Mesenchymal stem cell (in vitro differentiated cells and primary cell): ENCODE measurements at regions not wholly inside any gene's neighbourhood (a gene's known extent, or its start where the extent isn't known, plus 50 kb on each side); places are given as distances from the start of the nearest gene placed in this dataset.

Experiments used
- DNase-seq: peaks from one replicate; pipeline ENCODE4 v3.0.0-alpha.2; 2013
- H2AFZ ChIP-seq: one replicate; pipeline ENCODE4 v1.6.1; 2013; ENCODE audit warnings: low read depth, mild to moderate bottlenecking, control low read depth, inconsistent platforms, low read length, moderate library complexity
- H2AK5ac ChIP-seq: 2 replicates; pipeline ENCODE4 v1.6.1; 2013; ENCODE audit warnings: low read length, moderate library complexity, mild to moderate bottlenecking, inconsistent platforms; ENCODE audit not compliant: severe bottlenecking
- H2BK120ac ChIP-seq: one replicate; pipeline ENCODE4 v1.6.1; 2013; ENCODE audit warnings: low read depth, mild to moderate bottlenecking, inconsistent platforms, low read length, moderate library complexity
- H2BK12ac ChIP-seq, 2 experiments: one replicate each; pipeline ENCODE4 v1.6.1; 2013; ENCODE audit warnings: inconsistent platforms in 2 of 2, low read length in 2 of 2, mild to moderate bottlenecking in 2 of 2, moderate library complexity in 2 of 2, control low read depth in 1 of 2
- H2BK15ac ChIP-seq: one replicate; pipeline ENCODE4 v1.6.1; 2013; ENCODE audit warnings: mild to moderate bottlenecking, low read depth, inconsistent platforms; ENCODE audit not compliant: poor library complexity, severe bottlenecking
- H2BK5ac ChIP-seq: 2 replicates; pipeline ENCODE4 v1.6.1; 2013; ENCODE audit warnings: low read depth, mild to moderate bottlenecking, low read length, control low read depth, inconsistent platforms; ENCODE audit not compliant: poor library complexity, severe bottlenecking
- H3K14ac ChIP-seq, 2 experiments: one replicate each; pipeline ENCODE4 v1.6.1; 2013; ENCODE audit warnings: inconsistent platforms in 2 of 2, low read length in 2 of 2, control low read depth in 1 of 2, mild to moderate bottlenecking in 1 of 2, moderate library complexity in 1 of 2
- H3K18ac ChIP-seq, 2 experiments: one replicate each; pipeline ENCODE4 v1.6.1; 2013; ENCODE audit warnings: inconsistent platforms in 2 of 2, low read length in 2 of 2, control low read depth in 1 of 2, low read depth in 1 of 2, mild to moderate bottlenecking in 1 of 2
- H3K23ac ChIP-seq, 2 experiments: one replicate each; pipeline ENCODE4 v1.6.1; 2013; ENCODE audit warnings: inconsistent platforms in 2 of 2, low read length in 2 of 2, mild to moderate bottlenecking in 2 of 2, moderate library complexity in 2 of 2, control low read depth in 1 of 2
- H3K27ac ChIP-seq: 2 replicates; pipeline ENCODE4 v1.5.1; 2013; ENCODE audit warnings: mild to moderate bottlenecking, moderate library complexity, low read length, control low read depth, inconsistent platforms; ENCODE audit not compliant: poor library complexity, severe bottlenecking
- H3K27me3 ChIP-seq, 2 experiments: 2 replicates each; pipeline versions ENCODE4 v1.6.1 to v1.7.0; 2013; ENCODE audit warnings: low read length in 2 of 2, mild to moderate bottlenecking in 2 of 2, moderate library complexity in 2 of 2, control low read depth in 1 of 2, inconsistent platforms in 1 of 2; ENCODE audit not compliant: control insufficient read depth in 1 of 2, insufficient read depth in 1 of 2
- H3K36me3 ChIP-seq, 2 experiments: 2 replicates each; pipeline versions ENCODE4 v1.6.1 to v1.7.0; 2013; ENCODE audit warnings: low read length in 2 of 2, control low read depth in 1 of 2, inconsistent platforms in 1 of 2, low read depth in 1 of 2, mild to moderate bottlenecking in 1 of 2; ENCODE audit not compliant: insufficient read depth in 2 of 2, control insufficient read depth in 1 of 2
- H3K4ac ChIP-seq, 2 experiments: one replicate each; pipeline ENCODE4 v1.6.1; 2013; ENCODE audit warnings: inconsistent platforms in 2 of 2, low read length in 2 of 2, mild to moderate bottlenecking in 2 of 2, moderate library complexity in 2 of 2, control low read depth in 1 of 2, low read depth in 1 of 2
- H3K4me1 ChIP-seq: 2 replicates; pipeline ENCODE4 v1.6.1; 2013; ENCODE audit warnings: low read depth, low read length, control low read depth; ENCODE audit not compliant: control insufficient read depth, insufficient read depth
- H3K4me2 ChIP-seq: 2 replicates; pipeline ENCODE4 v1.6.1; 2013; ENCODE audit warnings: low read length, mild to moderate bottlenecking, inconsistent platforms; ENCODE audit not compliant: poor library complexity, severe bottlenecking
- H3K4me3 ChIP-seq, 2 experiments: 2 replicates each; pipeline versions ENCODE4 v1.5.1 to v1.7.0; 2013; ENCODE audit warnings: low read length in 2 of 2, mild to moderate bottlenecking in 2 of 2, control low read depth in 1 of 2, low read depth in 1 of 2; ENCODE audit not compliant: insufficient read depth in 1 of 2
- H3K79me1 ChIP-seq: replicated peaks from 2 replicates; pipeline ENCODE4 v1.6.1; 2013; ENCODE audit warnings: mild to moderate bottlenecking, control low read depth, low read length, inconsistent platforms; ENCODE audit not compliant: poor library complexity, severe bottlenecking
- H3K9ac ChIP-seq: 2 replicates; pipeline ENCODE4 v1.7.0; 2013; ENCODE audit warnings: mild to moderate bottlenecking, low read length, moderate library complexity
- H3K9me3 ChIP-seq: 2 replicates; pipeline ENCODE4 v1.7.0; 2013; ENCODE audit warnings: mild to moderate bottlenecking, low read length; ENCODE audit not compliant: control insufficient read depth
- H4K8ac ChIP-seq: one replicate; pipeline ENCODE4 v1.6.1; 2013; ENCODE audit warnings: inconsistent platforms, mild to moderate bottlenecking, low read length, moderate library complexity
- H4K91ac ChIP-seq: one replicate; pipeline ENCODE4 v1.6.1; 2013; ENCODE audit warnings: mild to moderate bottlenecking, low read length, inconsistent platforms
- WGBS: methylation state at CpG from one replicate; pipeline ENCODE4 v1.1.7; 2013; ENCODE audit warnings: mixed read lengths; 5-methylcytosine and 5-hydroxymethylcytosine counted together

- H3K23ac ChIP-seq = no peak overlapping the region
- no peak overlapping the region for H2AFZ ChIP-seq
- no peaks in the 10 kb centered on the region for H3K27me3 ChIP-seq
- no peak overlapping the region for H2BK120ac ChIP-seq
- H3K36me3 ChIP-seq = no peaks in the 10 kb centered on the region
- H3K4me2 ChIP-seq = no peak overlapping the region
- H3K9me3 ChIP-seq = no peaks in the 10 kb centered on the region
- no peak overlapping the region for H2BK15ac ChIP-seq
- H3K18ac ChIP-seq = no peak overlapping the region
- H3K4me3 ChIP-seq = no peak overlapping the region
- no peak overlapping the region for H2BK12ac ChIP-seq
- no peak overlapping the region for H3K27ac ChIP-seq
- 73% methylated on average over 3 of the region's 4 CpGs for whole genome bisulfite sequencing
- H3K9ac ChIP-seq = no peak overlapping the region
- H2BK5ac ChIP-seq = no peak overlapping the region
- no peaks in the 10 kb centered on the region for H3K4me1 ChIP-seq
- no peaks in the 10 kb centered on the region for H3K79me1 ChIP-seq
- no peak overlapping the region for H4K8ac ChIP-seq
- no peak overlapping the region for H3K4ac ChIP-seq
- no peak overlapping the region for H3K14ac ChIP-seq
- no peak for DNase-seq
- no peak overlapping the region for H2AK5ac ChIP-seq
- no peak overlapping the region for H4K91ac ChIP-seq
Observed at GRCh38 chr5:3701694-3702093, 106.1 kb downstream of the IRX1 start.

GRCh38 chr5:3704661-3705060 lies 109.0 kb downstream of the IRX1 start:
- no peak overlapping the region for H3K4me3 ChIP-seq
- no peak overlapping the region for H3K18ac ChIP-seq
- H2BK15ac ChIP-seq = no peak overlapping the region
- no peak overlapping the region for H2AFZ ChIP-seq
- H4K8ac ChIP-seq = no peak overlapping the region
- DNase-seq = no peak
- H3K79me1 ChIP-seq = no peaks in the 10 kb centered on the region
- H3K36me3 ChIP-seq = no peaks in the 10 kb centered on the region
- no peak overlapping the region for H2BK12ac ChIP-seq
- H2AK5ac ChIP-seq = no peak overlapping the region
- H2BK120ac ChIP-seq = no peak overlapping the region
- H3K4ac ChIP-seq = no peak overlapping the region
- H3K14ac ChIP-seq = no peak overlapping the region
- no peaks in the 10 kb centered on the region for H3K9me3 ChIP-seq
- no peak overlapping the region for H4K91ac ChIP-seq
- H3K4me1 ChIP-seq = no peaks in the 10 kb centered on the region
- H3K27ac ChIP-seq = no peak overlapping the region
- H3K9ac ChIP-seq = no peak overlapping the region
- H3K23ac ChIP-seq = no peak overlapping the region
- H2BK5ac ChIP-seq = no peak overlapping the region
- no peaks in the 10 kb centered on the region for H3K27me3 ChIP-seq
- H3K4me2 ChIP-seq = no peak overlapping the region

GRCh38 chr5:3709068-3709716 lies 113.6 kb downstream of the IRX1 start:
- H3K4ac ChIP-seq = no peak overlapping the region
- H2BK5ac ChIP-seq = no peak overlapping the region
- no peak overlapping the region for H3K14ac ChIP-seq
- H2BK120ac ChIP-seq = no peak overlapping the region
- H3K4me3 ChIP-seq = no peak overlapping the region
- no peak overlapping the region for H3K9ac ChIP-seq
- H3K79me1 ChIP-seq = no peaks in the 10 kb centered on the region
- H4K8ac ChIP-seq = no peak overlapping the region
- no peak for DNase-seq
- H2BK15ac ChIP-seq = no peak overlapping the region
- no peak overlapping the region for H3K18ac ChIP-seq
- H3K23ac ChIP-seq = no peak overlapping the region
- 50% methylated on average over 7 of the region's 11 CpGs for WGBS
- no peak overlapping the region for H2BK12ac ChIP-seq
- H3K4me1 ChIP-seq = no peaks in the 10 kb centered on the region
- no peaks in the 10 kb centered on the region for H3K27me3 ChIP-seq
- no peak overlapping the region for H3K4me2 ChIP-seq
- H4K91ac ChIP-seq = no peak overlapping the region
- no peak overlapping the region for H2AFZ ChIP-seq
- H3K9me3 ChIP-seq = no peaks in the 10 kb centered on the region
- no peak overlapping the region for H3K27ac ChIP-seq
- no peak overlapping the region for H2AK5ac ChIP-seq
- no peaks in the 10 kb centered on the region for H3K36me3 ChIP-seq

GRCh38 chr5:3709717-3710348 lies 114.2 kb downstream of the IRX1 start:
- no peak for DNase-seq
- Histone ChIP-seq H4K91ac (no peak overlapping the region), H3K4me1 (no peaks in the 10 kb centered on the region), H2BK15ac (no peak overlapping the region), H2AK5ac (no peak overlapping the region), H3K4me2 (no peak overlapping the region), H2BK5ac (no peak overlapping the region), H2AFZ (no peak overlapping the region), H3K4ac (no peak overlapping the region), H3K9ac (no peak overlapping the region), H3K27me3 (no peaks in the 10 kb centered on the region), H3K36me3 (no peaks in the 10 kb centered on the region), H3K23ac (no peak overlapping the region), H3K14ac (no peak overlapping the region), H3K27ac (no peak overlapping the region), H3K79me1 (no peaks in the 10 kb centered on the region), H3K4me3 (no peak overlapping the region), H2BK120ac (no peak overlapping the region), H3K18ac (no peak overlapping the region), H2BK12ac (no peak overlapping the region), H4K8ac (no peak overlapping the region), H3K9me3 (no peaks in the 10 kb centered on the region)
- 67% methylated on average over 10 of the region's 10 CpGs for WGBS
